ENCODE measurements at regions not wholly inside any gene's neighbourhood (a gene's known extent, or its start where the extent isn't known, plus 50 kb on each side); places are given as distances from the start of the nearest gene placed in this dataset.
A peak's percentile ranks its signal among the peaks of the same experiment; 100 is the strongest.
"Not testable (repeated sequence)": the region's sequence is repeated elsewhere in the genome, so short reads cannot be mapped to it uniquely, and the experiment has no call there.

DNA sequence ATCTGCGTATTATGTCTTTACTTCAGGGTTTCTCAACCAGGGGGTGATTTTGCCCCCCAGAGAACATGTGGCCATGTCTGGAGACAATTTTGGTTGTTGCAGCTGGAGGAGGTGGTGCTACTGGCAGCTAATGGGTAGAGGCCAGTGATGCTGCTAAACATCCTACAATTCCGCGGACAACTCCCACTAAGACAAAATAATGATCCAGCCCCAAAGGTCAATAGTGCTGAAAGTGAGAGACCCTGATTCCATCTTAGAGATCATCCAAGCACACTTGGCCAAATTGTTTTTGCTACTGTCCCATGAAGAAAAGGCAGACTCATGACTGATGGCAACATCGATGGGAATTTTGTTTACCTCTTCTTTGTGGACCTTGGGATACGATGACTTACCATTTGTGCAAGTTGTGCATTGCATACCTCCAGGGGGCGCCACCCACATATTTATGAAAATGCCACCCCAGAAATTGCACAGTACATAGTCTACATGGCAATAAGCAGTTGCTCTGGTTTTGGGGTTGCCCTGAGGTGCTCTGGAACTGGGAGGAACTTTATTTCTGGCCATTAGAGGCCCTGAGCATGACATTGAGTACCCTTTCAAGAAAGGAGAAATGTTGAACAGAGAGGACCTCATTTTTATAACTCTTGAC is 144.3 kb downstream of the UNC93B1 start:
- H3K27ac ChIP-seq; H3K4me3 ChIP-seq; H3K36me3 ChIP-seq; H3K9me3 ChIP-seq; intact Hi-C loops (cut with DNase I; ENCODE audit: low total_unique reads); H3K27me3 ChIP-seq; H3K4me1 ChIP-seq: not testable (repeated sequence)
- peak; percentile 22 to 48 for DNase-seq
- TF ChIP-seq, protein P1, sequence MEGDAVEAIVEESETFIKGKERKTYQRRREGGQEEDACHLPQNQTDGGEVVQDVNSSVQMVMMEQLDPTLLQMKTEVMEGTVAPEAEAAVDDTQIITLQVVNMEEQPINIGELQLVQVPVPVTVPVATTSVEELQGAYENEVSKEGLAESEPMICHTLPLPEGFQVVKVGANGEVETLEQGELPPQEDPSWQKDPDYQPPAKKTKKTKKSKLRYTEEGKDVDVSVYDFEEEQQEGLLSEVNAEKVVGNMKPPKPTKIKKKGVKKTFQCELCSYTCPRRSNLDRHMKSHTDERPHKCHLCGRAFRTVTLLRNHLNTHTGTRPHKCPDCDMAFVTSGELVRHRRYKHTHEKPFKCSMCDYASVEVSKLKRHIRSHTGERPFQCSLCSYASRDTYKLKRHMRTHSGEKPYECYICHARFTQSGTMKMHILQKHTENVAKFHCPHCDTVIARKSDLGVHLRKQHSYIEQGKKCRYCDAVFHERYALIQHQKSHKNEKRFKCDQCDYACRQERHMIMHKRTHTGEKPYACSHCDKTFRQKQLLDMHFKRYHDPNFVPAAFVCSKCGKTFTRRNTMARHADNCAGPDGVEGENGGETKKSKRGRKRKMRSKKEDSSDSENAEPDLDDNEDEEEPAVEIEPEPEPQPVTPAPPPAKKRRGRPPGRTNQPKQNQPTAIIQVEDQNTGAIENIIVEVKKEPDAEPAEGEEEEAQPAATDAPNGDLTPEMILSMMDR (IDR thresholded peaks at IDR 0.05), result peak in 1 of 4 experiments; percentile 7

DNA sequence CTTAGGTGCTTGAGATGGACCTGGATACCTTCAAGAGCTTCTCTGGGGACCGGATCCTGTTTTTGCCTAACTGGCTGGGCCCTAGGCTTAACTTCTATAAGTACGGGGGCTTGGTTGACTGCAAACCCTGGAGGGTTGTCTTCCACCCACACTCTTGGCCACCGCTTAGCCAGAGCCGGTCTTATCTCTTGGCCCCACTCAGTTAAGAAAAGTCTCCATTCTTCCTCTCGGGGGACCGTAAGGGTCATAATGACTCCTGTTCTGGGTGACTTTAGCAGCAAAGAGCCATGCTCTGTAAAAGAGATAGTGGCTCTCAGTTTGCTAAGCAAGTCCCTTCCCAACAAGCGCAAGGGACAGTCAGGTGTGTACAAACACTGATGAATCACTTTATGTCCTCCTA is 153.2 kb downstream of the UNC93B1 start:
- H3K27ac ChIP-seq; intact Hi-C loops (cut with DNase I; ENCODE audit: low total_unique reads): not testable (repeated sequence)

DNA sequence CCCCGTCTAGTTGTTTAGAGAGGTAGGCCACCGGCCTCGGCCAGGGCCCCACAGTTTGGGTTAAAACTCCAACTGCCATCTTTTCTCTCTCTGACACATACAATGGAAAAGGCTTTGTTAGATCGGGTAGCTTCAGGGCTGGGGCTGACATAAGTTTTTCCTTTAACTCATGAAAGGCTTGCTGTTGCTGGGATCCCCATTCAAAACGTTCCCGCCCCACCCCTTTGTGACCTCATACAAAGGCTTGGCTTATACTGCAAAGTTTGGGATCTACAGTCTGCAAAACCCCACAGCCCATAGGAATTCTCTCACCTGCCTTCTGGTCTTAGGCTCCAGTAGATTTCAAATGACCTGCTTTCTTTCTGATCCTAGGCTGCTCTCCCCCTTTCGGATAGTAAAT is 154.1 kb downstream of the UNC93B1 start:
- H3K27ac ChIP-seq; H3K9me3 ChIP-seq; H3K4me1 ChIP-seq; H3K36me3 ChIP-seq; H3K27me3 ChIP-seq; DNase-seq; intact Hi-C loops (cut with DNase I; ENCODE audit: low total_unique reads); H3K4me3 ChIP-seq: not testable (repeated sequence)

More for the DNA sequence above, 153.2 kb downstream of the UNC93B1 start:
- not testable (repeated sequence) for H3K27me3 ChIP-seq, H3K4me3 ChIP-seq, H3K36me3 ChIP-seq, H3K4me1 ChIP-seq, DNase-seq, H3K9me3 ChIP-seq

DNA sequence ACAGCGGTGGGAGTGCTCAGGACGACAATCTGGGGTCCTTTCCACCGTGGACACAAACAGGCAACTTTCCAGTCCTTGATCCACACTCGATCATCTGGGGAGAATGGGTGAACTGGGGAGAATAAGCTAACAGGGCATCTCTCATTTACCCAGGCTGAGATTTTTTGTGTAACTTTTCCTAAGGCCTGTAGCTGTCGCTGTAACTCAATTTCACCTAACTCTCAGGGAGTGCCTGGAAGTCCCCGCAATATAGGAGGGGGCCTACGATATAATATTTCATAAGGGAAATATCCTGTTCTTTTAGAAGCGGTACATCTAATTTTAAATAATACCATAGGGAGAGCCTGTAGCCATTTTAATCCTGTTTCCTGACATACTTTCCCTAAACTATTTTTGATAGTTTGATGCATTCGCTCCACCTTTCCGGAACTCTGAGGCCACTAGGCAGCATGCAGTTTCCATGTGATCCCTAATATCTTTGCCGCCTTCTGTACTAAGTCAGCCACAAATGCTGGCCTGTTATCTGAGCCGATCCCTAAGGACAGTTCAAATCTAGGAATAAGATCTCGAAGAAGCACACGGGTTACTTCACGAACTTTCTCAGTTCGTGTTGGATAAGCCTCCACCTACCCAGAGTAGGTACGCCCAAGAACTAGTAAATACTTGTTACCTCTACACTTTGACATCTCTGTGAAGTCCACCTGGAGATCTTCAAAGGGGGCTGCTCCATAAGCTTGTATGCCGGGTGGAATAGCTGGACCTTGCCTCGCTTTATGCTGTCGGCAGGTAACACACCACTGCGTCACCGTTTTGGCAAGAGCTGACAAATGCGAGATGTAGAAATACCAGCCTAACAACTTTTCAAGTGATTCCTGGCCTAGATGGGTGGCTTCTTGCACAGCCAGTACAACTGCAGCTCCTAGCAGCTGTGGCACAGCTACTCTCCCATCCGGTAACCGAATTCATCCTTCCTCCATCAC is 155.7 kb downstream of the UNC93B1 start:
- TF ChIP-seq, protein P1 (IDR thresholded peaks at IDR 0.05), result peak in 1 of 4 experiments; percentile 15
- H3K9me3 ChIP-seq; H3K4me1 ChIP-seq; H3K36me3 ChIP-seq; H3K27me3 ChIP-seq; intact Hi-C loops (cut with DNase I; ENCODE audit: low total_unique reads); H3K4me3 ChIP-seq; DNase-seq; H3K27ac ChIP-seq: not testable (repeated sequence)

DNA sequence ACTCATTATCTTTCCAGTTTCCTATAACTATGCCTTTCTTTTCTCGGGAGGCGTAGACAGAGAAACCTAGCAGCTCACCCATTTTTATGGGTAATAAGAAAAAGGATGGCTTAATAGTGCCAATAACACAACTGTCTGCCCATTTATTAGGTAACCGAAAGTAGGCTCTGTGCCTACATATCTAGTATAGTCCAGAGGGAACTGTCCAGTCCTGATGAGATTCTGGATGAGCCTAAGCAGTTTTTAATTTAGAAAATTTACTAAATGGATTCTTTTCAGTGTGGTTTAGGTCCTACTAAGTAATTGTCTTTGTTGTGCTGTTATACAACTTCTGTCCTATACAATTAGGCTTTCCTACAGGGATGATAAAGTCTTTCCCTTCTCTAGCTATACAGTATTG is 157.6 kb downstream of the UNC93B1 start:
- H3K9me3 ChIP-seq; H3K4me1 ChIP-seq; H3K36me3 ChIP-seq; H3K27me3 ChIP-seq; H3K27ac ChIP-seq; H3K4me3 ChIP-seq; intact Hi-C loops (cut with DNase I; ENCODE audit: low total_unique reads); DNase-seq: not testable (repeated sequence)

DNA sequence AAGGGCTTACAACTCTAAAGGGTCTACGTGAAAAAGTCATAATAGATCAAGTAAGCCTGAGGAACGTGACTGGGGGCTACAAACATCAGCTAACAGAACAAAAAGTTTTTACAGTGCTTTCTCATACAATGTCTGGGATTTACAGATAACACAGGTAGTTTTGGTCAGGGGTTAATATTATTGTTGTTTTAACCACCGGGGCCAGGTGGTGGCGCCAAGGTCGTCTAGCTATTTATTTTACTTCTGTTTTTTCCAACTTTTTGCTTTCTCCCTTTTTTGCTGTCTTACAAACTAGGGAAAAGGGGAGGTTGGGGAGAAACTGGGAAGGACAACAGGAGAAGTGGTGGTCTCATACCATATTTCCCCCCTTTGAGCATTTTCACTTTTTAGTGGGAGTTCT is 158.6 kb downstream of the UNC93B1 start:
- H3K36me3 ChIP-seq; DNase-seq; H3K4me3 ChIP-seq; H3K9me3 ChIP-seq; H3K4me1 ChIP-seq; H3K27me3 ChIP-seq; intact Hi-C loops (cut with DNase I; ENCODE audit: low total_unique reads); H3K27ac ChIP-seq: not testable (repeated sequence)

DNA sequence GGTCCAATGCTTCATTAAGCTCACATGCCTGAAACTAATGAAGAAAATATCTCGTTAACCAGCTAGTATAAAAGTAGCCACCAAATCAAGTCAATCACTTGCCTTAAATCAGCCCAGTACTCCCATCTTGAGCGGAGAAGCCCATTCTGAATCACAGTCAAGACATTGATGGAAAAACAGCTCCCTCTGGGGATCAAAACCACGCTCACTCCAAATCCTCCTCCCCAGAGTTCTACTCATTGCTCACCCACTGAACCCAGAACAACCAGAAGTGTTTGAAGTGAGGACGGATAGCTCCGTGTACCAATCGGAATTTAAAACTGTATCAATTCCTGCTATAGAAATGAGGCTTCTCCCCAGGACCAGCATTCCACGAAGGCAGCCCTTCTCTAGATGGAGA is 163.3 kb downstream of the UNC93B1 start:
- intact Hi-C loops (cut with DNase I; ENCODE audit: low total_unique reads); H3K36me3 ChIP-seq; H3K9me3 ChIP-seq; H3K27me3 ChIP-seq; H3K4me1 ChIP-seq; DNase-seq; H3K4me3 ChIP-seq; H3K27ac ChIP-seq: not testable (repeated sequence)

DNA sequence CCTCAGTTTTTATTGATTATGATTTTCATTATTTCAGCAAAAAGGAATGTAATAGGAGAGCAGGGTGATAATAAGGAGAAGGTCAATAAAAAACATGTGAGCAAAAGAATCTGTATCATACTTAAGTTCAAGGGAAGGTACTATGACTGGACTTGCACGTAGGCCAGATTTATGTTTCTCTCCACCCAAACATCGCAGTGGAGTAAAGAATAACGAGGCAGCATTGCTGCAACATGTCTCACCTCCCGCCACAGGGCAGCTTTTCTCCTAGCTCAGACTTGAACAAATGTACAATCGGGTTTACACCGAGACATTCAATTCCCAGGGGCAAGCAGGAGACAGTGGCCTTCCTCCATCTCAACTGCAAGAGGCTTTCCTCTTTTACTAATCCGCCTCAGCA is 155.7 kb upstream of the ALDH3B2 start:
- DNase-seq; intact Hi-C loops (cut with DNase I; ENCODE audit: low total_unique reads); H3K4me3 ChIP-seq; H3K27ac ChIP-seq; H3K4me1 ChIP-seq; H3K36me3 ChIP-seq; H3K9me3 ChIP-seq; H3K27me3 ChIP-seq: not testable (repeated sequence)

DNA sequence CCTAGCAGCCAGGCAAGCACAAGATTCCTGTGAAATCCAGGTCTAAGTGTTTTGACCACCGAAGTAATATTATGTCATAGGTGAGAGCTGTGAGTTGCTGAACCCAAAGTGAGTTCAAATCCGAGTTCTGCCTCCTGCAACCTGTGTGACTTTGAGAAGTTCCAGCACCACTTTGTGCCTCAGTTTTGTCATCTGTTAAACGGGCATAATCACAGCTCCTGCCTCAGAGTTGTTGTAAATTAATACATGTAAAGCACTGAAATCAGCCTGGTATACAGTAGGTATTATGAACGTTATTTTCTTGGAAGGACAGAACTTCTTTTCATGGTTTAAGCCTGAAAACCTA is 152.5 kb upstream of the ALDH3B2 start:
- H3K9me3 ChIP-seq; intact Hi-C loops (cut with DNase I; ENCODE audit: low total_unique reads); DNase-seq; H3K4me1 ChIP-seq; H3K4me3 ChIP-seq; H3K36me3 ChIP-seq; H3K27me3 ChIP-seq: not testable (repeated sequence)
- H3K27ac ChIP-seq, result peak overlapping the region in 1 of 2 donors; percentile 21

DNA sequence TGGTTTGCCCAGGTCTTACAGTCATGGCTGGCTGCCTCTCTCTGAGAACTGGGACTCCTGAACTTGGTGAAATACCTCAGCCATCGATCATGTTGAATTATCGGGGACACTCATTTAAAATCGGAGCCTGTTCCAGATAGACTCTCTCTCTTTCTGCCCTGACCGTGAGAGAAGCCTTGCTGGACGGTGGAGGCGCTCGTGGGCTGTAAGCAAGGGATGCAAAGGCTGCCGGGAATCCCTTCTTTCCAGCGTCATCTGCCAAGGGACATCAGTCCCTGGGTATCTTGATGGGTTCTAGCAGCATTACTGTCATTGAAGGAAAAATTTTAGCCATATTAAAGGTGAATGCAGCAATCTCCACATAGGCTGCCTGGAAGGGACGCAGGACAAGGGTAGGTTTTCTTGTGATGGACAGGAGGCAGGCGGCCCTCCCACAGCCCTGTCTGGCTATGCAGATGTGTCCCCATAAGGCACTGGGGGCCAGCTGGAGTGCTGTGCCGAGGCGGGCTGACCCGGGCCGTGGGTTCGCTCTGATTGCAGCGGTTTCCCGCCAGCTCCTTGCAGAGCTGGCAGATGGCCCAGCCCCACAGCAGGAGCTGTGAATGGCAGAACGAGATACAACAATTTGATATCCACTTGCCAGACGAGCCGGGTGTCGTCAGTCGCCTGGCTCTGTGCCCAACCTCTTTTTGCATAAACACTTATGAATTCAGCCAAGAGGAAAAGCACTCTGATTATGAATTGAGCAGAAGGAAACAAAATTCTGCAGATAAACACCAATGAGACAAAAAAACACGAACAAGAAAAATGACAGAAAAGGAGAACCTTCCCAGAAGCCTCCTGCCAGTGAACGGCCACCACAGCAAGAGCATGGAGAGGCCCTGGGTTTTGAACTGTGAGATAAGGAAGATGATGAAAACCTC is 151.9 kb upstream of the ALDH3B2 start:
- peak; percentile 59 to 81 for DNase-seq
- H3K36me3 ChIP-seq; intact Hi-C loops (cut with DNase I; ENCODE audit: low total_unique reads); H3K9me3 ChIP-seq; H3K27me3 ChIP-seq; H3K4me1 ChIP-seq; H3K4me3 ChIP-seq: not testable (repeated sequence)
- H3K27ac ChIP-seq, result peak overlapping the region; percentile 21 to 58
